ENCODE measurements at regions not wholly inside any gene's neighbourhood (a gene's known extent, or its start where the extent isn't known, plus 50 kb on each side); places are given as distances from the start of the nearest gene placed in this dataset.

DNA sequence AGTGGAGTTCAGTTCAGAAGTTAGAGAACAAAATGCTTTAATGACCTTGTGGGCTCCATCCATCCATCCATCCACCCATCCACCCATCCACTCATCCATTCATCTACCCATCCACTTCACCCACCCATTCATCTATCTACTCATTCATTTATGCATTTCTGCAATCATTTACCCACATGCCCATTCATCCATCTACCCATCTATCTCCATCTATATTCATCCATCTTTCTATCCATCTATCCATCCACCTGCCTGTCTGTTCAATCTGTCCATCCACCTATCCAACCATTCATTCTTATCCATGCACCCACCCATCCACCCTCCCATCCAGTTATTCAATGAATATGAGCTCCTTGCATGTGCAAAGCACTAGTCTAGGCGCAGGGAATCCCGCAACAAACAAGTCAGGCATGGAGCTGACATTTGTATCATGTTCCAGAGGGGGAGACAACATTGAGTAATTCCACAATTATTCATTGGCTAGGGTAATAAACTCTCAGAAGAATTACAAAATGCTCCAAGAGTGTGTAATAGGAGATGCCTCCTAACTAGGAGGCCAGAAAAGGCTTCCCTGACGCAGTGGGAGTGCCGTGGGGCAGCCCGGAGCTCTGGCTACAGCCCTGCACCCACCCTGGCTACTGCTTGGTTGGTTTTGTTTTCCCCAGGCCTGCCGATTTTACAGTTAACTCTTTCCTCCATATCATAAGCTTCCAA is 211.2 kb downstream of the NXNL2 start:
- H3K4me1 Mint-ChIP-seq, result peaks cover 47% of the 10 kb centered on the region
- DNase-seq (ENCODE audit: low spot score) (no peak), ATAC-seq (no peak)
- H3K9me3 Mint-ChIP-seq, result peaks cover 17% of the 10 kb centered on the region
- POLR2A ChIA-PET, result interaction anchor here (1.0 kb wide), 1 partner anchor 244 kb away, joined by 3 read pairs; no protein-coding TSS in a partner anchor
- peak overlapping the region; percentile 88 for H3K27ac Mint-ChIP-seq
- H3K27me3 Mint-ChIP-seq (ENCODE audit: low read depth), result no peaks in the 10 kb centered on the region
- CTCF ChIA-PET, result interaction anchor here (0.5 to 1.2 kb wide), 4 partner anchors 17 to 533 kb away, joined by 3 read pairs; no protein-coding TSS in a partner anchor
- no peak overlapping the region for H3K4me3 Mint-ChIP-seq
- H3K36me3 Mint-ChIP-seq, result peaks cover 3% of the 10 kb centered on the region
- TF ChIP-seq ZNF138 (CRISPR knock-in tag; conservative IDR thresholded peaks at IDR 0.05), result no peak
- TF ChIP-seq NR1H2 (CRISPR knock-in tag; IDR thresholded peaks at IDR 0.05), result no peak

DNA sequence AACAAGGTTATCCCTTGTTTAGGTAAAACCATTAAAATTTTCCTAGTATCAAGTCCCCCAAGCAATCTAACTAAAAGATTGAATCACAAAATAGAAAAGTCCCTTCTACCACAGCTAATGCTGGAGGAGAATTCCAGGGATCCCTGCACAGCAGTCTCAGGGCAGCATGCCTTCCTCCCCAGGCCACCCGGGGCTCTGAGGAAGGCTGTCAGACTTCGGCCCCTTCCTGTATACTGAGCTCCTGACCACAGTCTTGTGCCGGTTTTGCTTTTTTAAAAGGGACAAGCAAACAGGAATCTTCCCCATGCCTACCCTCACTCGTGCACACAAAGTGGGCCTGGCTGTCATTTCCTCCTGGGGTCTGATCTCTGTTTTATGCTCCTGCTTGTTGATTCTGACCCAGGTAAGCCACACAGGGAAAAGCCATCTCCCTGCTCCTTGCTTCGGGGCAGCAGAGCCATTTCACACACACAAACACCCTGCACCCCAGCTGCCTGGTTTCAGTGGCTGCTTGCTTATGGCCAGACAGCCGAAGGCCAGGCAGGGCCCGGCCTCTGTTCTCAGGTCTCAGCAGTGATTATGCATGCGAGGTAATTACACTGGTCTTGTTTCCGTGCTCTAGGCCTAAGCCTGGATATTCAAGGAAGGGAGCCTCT is 211.9 kb downstream of the NXNL2 start:
- Mint-ChIP-seq H3K27ac (peak overlapping the region; percentile 88), H3K27me3 (ENCODE audit: low read depth) (no peaks in the 10 kb centered on the region), H3K4me1 (peaks cover 43% of the 10 kb centered on the region), H3K36me3 (peaks cover 5% of the 10 kb centered on the region; the same call in 1 of the 2 replicates), H3K9me3 (peaks cover 19% of the 10 kb centered on the region), H3K4me3 (no peak overlapping the region)
- ATAC-seq (peak; percentile 72), DNase-seq (ENCODE audit: low spot score) (peak; percentile 37)
- CTCF ChIA-PET, result interaction anchor here (0.5 to 1.4 kb wide), 6 partner anchors 16 to 532 kb away, joined by 3 read pairs; partner anchors contain the start of gene S1PR3
- POLR2A ChIA-PET, result interaction anchor here (1.0 kb wide), 1 partner anchor 243 kb away, joined by 3 read pairs; no protein-coding TSS in a partner anchor
- TF ChIP-seq, protein P1, sequence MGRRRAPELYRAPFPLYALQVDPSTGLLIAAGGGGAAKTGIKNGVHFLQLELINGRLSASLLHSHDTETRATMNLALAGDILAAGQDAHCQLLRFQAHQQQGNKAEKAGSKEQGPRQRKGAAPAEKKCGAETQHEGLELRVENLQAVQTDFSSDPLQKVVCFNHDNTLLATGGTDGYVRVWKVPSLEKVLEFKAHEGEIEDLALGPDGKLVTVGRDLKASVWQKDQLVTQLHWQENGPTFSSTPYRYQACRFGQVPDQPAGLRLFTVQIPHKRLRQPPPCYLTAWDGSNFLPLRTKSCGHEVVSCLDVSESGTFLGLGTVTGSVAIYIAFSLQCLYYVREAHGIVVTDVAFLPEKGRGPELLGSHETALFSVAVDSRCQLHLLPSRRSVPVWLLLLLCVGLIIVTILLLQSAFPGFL (CRISPR knock-in tag; IDR thresholded peaks at IDR 0.05; ENCODE audit: borderline replicate concordance), result no peak
- TF ChIP-seq SOX15 (CRISPR knock-in tag; IDR thresholded peaks at IDR 0.05) (no peak), NR2C2 (CRISPR knock-in tag; IDR thresholded peaks at IDR 0.05) (no peak), E2F4 (CRISPR knock-in tag; IDR thresholded peaks at IDR 0.05; ENCODE audit: borderline replicate concordance, low read depth) (no peak), IRF2 (CRISPR knock-in tag; IDR thresholded peaks at IDR 0.05; ENCODE audit: borderline replicate concordance, low read depth) (no peak), ZNF512 (CRISPR knock-in tag; IDR thresholded peaks at IDR 0.05; ENCODE audit: borderline replicate concordance) (no peak), E2F1 (CRISPR knock-in tag; IDR thresholded peaks at IDR 0.05) (no peak), FOXP1 (CRISPR knock-in tag; IDR thresholded peaks at IDR 0.05; ENCODE audit: borderline replicate concordance) (no peak), ATF3 (CRISPR knock-in tag; conservative IDR thresholded peaks at IDR 0.05) (no peak), ZNF423 (CRISPR knock-in tag; IDR thresholded peaks at IDR 0.05) (peak; percentile 31; the same call in 1 of the 2 replicates), ZBTB21 (CRISPR knock-in tag; IDR thresholded peaks at IDR 0.05; ENCODE audit: borderline replicate concordance) (no peak), FOXP4 (CRISPR knock-in tag; IDR thresholded peaks at IDR 0.05) (0 out of 2 replicates have a peak, but pooled peaks have one; percentile 32)
- TF ChIP-seq, protein P2, sequence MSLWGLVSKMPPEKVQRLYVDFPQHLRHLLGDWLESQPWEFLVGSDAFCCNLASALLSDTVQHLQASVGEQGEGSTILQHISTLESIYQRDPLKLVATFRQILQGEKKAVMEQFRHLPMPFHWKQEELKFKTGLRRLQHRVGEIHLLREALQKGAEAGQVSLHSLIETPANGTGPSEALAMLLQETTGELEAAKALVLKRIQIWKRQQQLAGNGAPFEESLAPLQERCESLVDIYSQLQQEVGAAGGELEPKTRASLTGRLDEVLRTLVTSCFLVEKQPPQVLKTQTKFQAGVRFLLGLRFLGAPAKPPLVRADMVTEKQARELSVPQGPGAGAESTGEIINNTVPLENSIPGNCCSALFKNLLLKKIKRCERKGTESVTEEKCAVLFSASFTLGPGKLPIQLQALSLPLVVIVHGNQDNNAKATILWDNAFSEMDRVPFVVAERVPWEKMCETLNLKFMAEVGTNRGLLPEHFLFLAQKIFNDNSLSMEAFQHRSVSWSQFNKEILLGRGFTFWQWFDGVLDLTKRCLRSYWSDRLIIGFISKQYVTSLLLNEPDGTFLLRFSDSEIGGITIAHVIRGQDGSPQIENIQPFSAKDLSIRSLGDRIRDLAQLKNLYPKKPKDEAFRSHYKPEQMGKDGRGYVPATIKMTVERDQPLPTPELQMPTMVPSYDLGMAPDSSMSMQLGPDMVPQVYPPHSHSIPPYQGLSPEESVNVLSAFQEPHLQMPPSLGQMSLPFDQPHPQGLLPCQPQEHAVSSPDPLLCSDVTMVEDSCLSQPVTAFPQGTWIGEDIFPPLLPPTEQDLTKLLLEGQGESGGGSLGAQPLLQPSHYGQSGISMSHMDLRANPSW (CRISPR knock-in tag; conservative IDR thresholded peaks at IDR 0.05; ENCODE audit: low read depth), result no peak

All from WTC11 (cell line).